Sigmoid colon (tissue), 6 donors: ENCODE measurements at regions not wholly inside any gene's neighbourhood (a gene's known extent, or its start where the extent isn't known, plus 50 kb on each side); places are given as distances from the start of the nearest gene placed in this dataset.

Source experiments
- DNase-seq: peaks from one replicate; pipeline ENCODE4 v3.0.0-alpha.2; 2019
- H3K27ac ChIP-seq, 4 donors: fragments of 200-600 bp; sonication (generic); one replicate each; pipeline ENCODE4 v1.5.1; 2016 to 2019; ENCODE audit warnings: mild to moderate bottlenecking in 1 of 4
- H3K27me3 ChIP-seq, 3 donors: fragments of 200-600 bp; sonication (generic); one replicate each; pipeline ENCODE4 v1.5.1; 2019; ENCODE audit warnings: mild to moderate bottlenecking in 1 of 3
- H3K36me3 ChIP-seq, 4 donors: fragments of 200-600 bp; sonication (generic); one replicate each; pipeline ENCODE4 v1.5.1; 2016 to 2019
- H3K4me1 ChIP-seq, 4 donors: fragments of 200-600 bp; sonication (generic); one replicate each; pipeline ENCODE4 v1.5.1; 2017 to 2019
- H3K4me3 ChIP-seq, 4 donors: fragments of 200-600 bp; sonication (generic); one replicate each; pipeline ENCODE4 v1.5.1; 2017 to 2019; ENCODE audit warnings: mild to moderate bottlenecking in 2 of 4, moderate library complexity in 1 of 4
- H3K9me3 ChIP-seq, 4 donors: fragments of 200-600 bp in 3 of 4; sonication (generic) in 3 of 4; one replicate each; pipeline versions ENCODE4 v1.5.1 to v1.6.1; 2013 to 2019
- EP300 ChIP-seq, 4 donors: sonication (generic); formaldehyde crosslinking; IDR thresholded peaks; one replicate each; pipeline ENCODE4 v1.6.1; 2017; ENCODE audit warnings: antibody characterized with exemption in 4 of 4
- POLR2A ChIP-seq, 2 donors: fragments of 450-650 bp; IDR thresholded peaks; one replicate each; pipeline ENCODE4 v1.6.1; 2016; ENCODE audit warnings: antibody characterized with exemption in 2 of 2, mild to moderate bottlenecking in 2 of 2, moderate library complexity in 2 of 2
- POLR2AphosphoS5 ChIP-seq, 4 donors: sonication (generic); formaldehyde crosslinking; IDR thresholded peaks; one replicate each; pipeline ENCODE4 v1.6.1; 2017; ENCODE audit warnings: antibody characterized with exemption in 4 of 4
- WGBS, 2 donors: extraction: QIAGEN DNeasy Blood & Tissue Kit; methylation state at CpG; one replicate each; pipeline ENCODE4 v1.1.7; 2013; 5-methylcytosine and 5-hydroxymethylcytosine counted together
- intact Hi-C: fragments of 100-400 bp; cut with DNase I; formaldehyde crosslinking; loops from one replicate; pipeline ENCODE4 v1.15.1; 2023
- TF ChIP-seq, protein P1 (sequence below), 4 experiments: fragments of 450-650 bp in 3 of 4; fragments of 200-600 bp in 1 of 4; IDR thresholded peaks; one replicate each; pipeline ENCODE4 v1.5.1; 2016 to 2019; ENCODE audit warnings: antibody characterized with exemption in 4 of 4, mild to moderate bottlenecking in 3 of 4, moderate library complexity in 2 of 4
- donor health status: healthy with polysubstance abuse.
- donor health status: healthy.

DNA sequence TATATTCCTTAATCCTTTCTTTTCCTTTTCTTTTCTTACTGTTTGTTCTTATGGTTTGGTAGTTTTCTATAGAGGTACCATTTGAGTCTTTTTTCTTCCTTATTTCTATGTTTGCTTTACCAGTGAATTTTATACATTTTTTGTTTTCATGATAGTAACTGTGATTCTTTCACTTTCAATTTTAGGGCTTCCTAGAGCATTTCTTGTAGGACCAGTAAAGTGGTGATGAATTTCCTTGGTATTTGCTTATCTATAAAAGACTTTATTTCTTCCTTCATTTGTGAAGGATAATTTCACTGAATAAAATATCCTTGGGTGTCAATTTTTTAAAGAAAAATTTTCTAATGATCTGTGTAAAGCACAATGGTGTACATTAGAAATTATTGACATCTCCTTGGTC lies 637.4 kb downstream of the CD109 start:
- intact Hi-C loops: loop anchor here (2.0 kb wide), 1 partner anchor 17 kb away; no protein-coding TSS in a partner anchor
- DNase-seq: no peak
- H3K9me3 ChIP-seq: no peaks in the 10 kb centered on the region
- no peaks in the 10 kb centered on the region for H3K4me1 ChIP-seq
- H3K27ac ChIP-seq: no peak overlapping the region
- no peaks in the 10 kb centered on the region for H3K36me3 ChIP-seq
- no peak for TF ChIP-seq EP300 (IDR thresholded peaks at IDR 0.05)
- TF ChIP-seq, protein P1, sequence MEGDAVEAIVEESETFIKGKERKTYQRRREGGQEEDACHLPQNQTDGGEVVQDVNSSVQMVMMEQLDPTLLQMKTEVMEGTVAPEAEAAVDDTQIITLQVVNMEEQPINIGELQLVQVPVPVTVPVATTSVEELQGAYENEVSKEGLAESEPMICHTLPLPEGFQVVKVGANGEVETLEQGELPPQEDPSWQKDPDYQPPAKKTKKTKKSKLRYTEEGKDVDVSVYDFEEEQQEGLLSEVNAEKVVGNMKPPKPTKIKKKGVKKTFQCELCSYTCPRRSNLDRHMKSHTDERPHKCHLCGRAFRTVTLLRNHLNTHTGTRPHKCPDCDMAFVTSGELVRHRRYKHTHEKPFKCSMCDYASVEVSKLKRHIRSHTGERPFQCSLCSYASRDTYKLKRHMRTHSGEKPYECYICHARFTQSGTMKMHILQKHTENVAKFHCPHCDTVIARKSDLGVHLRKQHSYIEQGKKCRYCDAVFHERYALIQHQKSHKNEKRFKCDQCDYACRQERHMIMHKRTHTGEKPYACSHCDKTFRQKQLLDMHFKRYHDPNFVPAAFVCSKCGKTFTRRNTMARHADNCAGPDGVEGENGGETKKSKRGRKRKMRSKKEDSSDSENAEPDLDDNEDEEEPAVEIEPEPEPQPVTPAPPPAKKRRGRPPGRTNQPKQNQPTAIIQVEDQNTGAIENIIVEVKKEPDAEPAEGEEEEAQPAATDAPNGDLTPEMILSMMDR (IDR thresholded peaks at IDR 0.05): no peak
- no peak for TF ChIP-seq POLR2AphosphoS5 (IDR thresholded peaks at IDR 0.05)
- no peak for TF ChIP-seq POLR2A (IDR thresholded peaks at IDR 0.05)
- no peak overlapping the region for H3K4me3 ChIP-seq
- H3K27me3 ChIP-seq: no peaks in the 10 kb centered on the region

GRCh38 chr6:74320715-74321114 lies 624.7 kb downstream of the CD109 start:
- no peaks in the 10 kb centered on the region for H3K4me1 ChIP-seq
- no peak overlapping the region for H3K27ac ChIP-seq
- no peaks in the 10 kb centered on the region for H3K36me3 ChIP-seq
- H3K9me3 ChIP-seq: no peaks in the 10 kb centered on the region
- no peak for DNase-seq
- intact Hi-C loops: no loop called here
- H3K4me3 ChIP-seq: no peak overlapping the region
- TF ChIP-seq, protein P1 (IDR thresholded peaks at IDR 0.05): no peak
- TF ChIP-seq POLR2AphosphoS5 (IDR thresholded peaks at IDR 0.05) (no peak), EP300 (IDR thresholded peaks at IDR 0.05) (no peak), POLR2A (IDR thresholded peaks at IDR 0.05) (no peak)
- H3K27me3 ChIP-seq: no peaks in the 10 kb centered on the region

DNA sequence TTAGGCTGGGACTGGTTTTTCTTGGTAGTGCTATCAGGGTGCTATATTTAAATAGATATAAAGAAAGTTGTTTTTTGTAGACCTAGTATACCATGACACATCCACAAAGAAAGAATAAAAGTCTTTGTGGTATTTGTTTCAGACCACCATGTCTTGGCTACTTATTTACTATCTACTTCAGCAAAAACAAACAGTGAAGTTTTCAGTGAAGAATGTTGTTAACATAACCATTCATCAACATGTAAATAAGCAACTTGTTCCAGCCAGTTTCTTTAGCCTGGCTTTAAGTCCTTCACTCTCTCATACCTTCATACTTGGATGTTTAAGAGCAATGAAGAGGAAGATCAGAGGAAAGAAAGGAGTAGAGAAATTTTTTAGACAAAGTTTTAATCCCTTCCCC lies 624.1 kb downstream of the CD109 start:
- no peaks in the 10 kb centered on the region for H3K9me3 ChIP-seq
- no peak overlapping the region for H3K4me3 ChIP-seq
- TF ChIP-seq, protein P1 (IDR thresholded peaks at IDR 0.05): no peak
- TF ChIP-seq EP300 (IDR thresholded peaks at IDR 0.05) (no peak), POLR2A (IDR thresholded peaks at IDR 0.05) (no peak), POLR2AphosphoS5 (IDR thresholded peaks at IDR 0.05) (no peak)
- DNase-seq: no peak
- H3K27me3 ChIP-seq: no peaks in the 10 kb centered on the region
- no peak overlapping the region for H3K27ac ChIP-seq
- H3K4me1 ChIP-seq: no peaks in the 10 kb centered on the region
- intact Hi-C loops: no loop called here
- no peaks in the 10 kb centered on the region for H3K36me3 ChIP-seq

DNA sequence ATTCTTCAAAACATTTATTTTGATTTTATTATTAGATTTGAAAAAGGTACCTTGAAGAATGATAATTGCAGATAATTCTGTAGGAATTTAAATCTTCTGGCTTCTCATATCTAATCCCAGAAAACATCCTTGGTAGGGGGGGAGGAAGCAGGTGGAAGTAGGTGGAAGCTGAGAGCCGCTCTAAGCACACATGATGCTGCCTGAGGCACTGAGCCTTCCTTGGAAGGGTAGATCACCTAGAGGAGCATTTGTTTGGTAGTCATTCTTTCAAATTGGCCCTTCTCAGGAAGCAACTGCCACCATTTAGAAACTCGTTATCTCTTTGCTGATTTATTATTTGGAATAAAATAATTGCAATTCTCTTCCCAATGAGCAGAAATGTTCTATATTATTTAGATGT lies 623.3 kb downstream of the CD109 start:
- Histone ChIP-seq H3K27ac (no peak overlapping the region), H3K9me3 (no peaks in the 10 kb centered on the region), H3K4me3 (no peak overlapping the region), H3K4me1 (no peaks in the 10 kb centered on the region), H3K36me3 (no peaks in the 10 kb centered on the region), H3K27me3 (no peaks in the 10 kb centered on the region)
- 53 to 57% methylated on average over 2 of the region's 2 CpGs for WGBS, 2 donors
- no peak for TF ChIP-seq EP300 (IDR thresholded peaks at IDR 0.05)
- TF ChIP-seq POLR2AphosphoS5 (IDR thresholded peaks at IDR 0.05): no peak
- TF ChIP-seq, protein P1 (IDR thresholded peaks at IDR 0.05): no peak
- TF ChIP-seq POLR2A (IDR thresholded peaks at IDR 0.05): no peak
- no peak for DNase-seq
- intact Hi-C loops: no loop called here

DNA sequence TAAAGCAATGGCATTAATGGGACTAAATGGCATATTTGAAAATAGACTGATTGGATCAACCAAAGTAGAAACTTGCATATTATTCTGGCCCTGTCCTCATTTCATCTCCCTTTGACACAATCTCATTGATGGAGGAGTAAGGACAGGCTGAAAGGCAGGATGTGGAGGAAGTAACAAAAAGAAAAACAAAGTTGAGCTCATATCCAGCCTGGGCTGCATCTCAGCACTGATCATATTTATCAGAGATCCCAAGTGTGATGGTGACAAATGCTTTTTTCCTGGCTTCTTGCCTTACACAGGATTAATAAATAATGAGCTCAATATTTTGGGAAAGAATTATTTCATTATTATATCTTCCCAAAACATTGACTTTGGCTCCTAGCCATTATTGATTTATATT lies 622.7 kb downstream of the CD109 start:
- DNase-seq: no peak
- H3K4me1 ChIP-seq: no peaks in the 10 kb centered on the region
- intact Hi-C loops: no loop called here
- no peaks in the 10 kb centered on the region for H3K36me3 ChIP-seq
- no peaks in the 10 kb centered on the region for H3K27me3 ChIP-seq
- TF ChIP-seq EP300 (IDR thresholded peaks at IDR 0.05): no peak
- no peak for TF ChIP-seq POLR2AphosphoS5 (IDR thresholded peaks at IDR 0.05)
- no peak overlapping the region for H3K4me3 ChIP-seq
- H3K9me3 ChIP-seq: no peaks in the 10 kb centered on the region
- H3K27ac ChIP-seq: no peak overlapping the region
